ENCODE measurements at regions not wholly inside any gene's neighbourhood (a gene's known extent, or its start where the extent isn't known, plus 50 kb on each side); places are given as distances from the start of the nearest gene placed in this dataset.

GRCh38 chr1:221141096-221141495, 261.9 kb downstream of the HLX start:
- H3K9ac ChIP-seq (ENCODE audit: low read depth in 2 of 2, low read length in 2 of 2), result no peak overlapping the region
- no peaks in the 10 kb centered on the region for H3K9me3 ChIP-seq
- H3K4me3 ChIP-seq, result no peak overlapping the region
- H3K27me3 ChIP-seq, result no peaks in the 10 kb centered on the region
- H3K36me3 ChIP-seq, result no peaks in the 10 kb centered on the region
- DNase-seq, result no peak
- H3K4me1 ChIP-seq, result no peaks in the 10 kb centered on the region
- TF ChIP-seq CTCF (IDR thresholded peaks at IDR 0.05), result no peak
- no peak overlapping the region for H3K27ac ChIP-seq
- intact Hi-C loops (cut with DNase I), result no loop called here

GRCh38 chr1:221141606-221142285, 262.5 kb downstream of the HLX start:
- H3K4me1 ChIP-seq, result no peaks in the 10 kb centered on the region
- no peak overlapping the region for H3K27ac ChIP-seq
- intact Hi-C loops (cut with DNase I), result no loop called here
- no peaks in the 10 kb centered on the region for H3K9me3 ChIP-seq
- no peak overlapping the region for H3K9ac ChIP-seq (ENCODE audit: low read depth in 2 of 2, low read length in 2 of 2)
- no peak for TF ChIP-seq CTCF (IDR thresholded peaks at IDR 0.05)
- DNase-seq, result no peak
- no peaks in the 10 kb centered on the region for H3K36me3 ChIP-seq
- no peaks in the 10 kb centered on the region for H3K27me3 ChIP-seq
- H3K4me3 ChIP-seq, result no peak overlapping the region

- H3K9ac ChIP-seq (ENCODE audit: low read depth in 2 of 2, low read length in 2 of 2), result no peak overlapping the region
- no peak overlapping the region for H3K27ac ChIP-seq
- H3K36me3 ChIP-seq, result no peaks in the 10 kb centered on the region
- H3K4me1 ChIP-seq, result no peaks in the 10 kb centered on the region
- DNase-seq, result no peak
- intact Hi-C loops (cut with DNase I), result no loop called here
- H3K4me3 ChIP-seq, result no peak overlapping the region
- no peaks in the 10 kb centered on the region for H3K27me3 ChIP-seq
- no peak for TF ChIP-seq CTCF (IDR thresholded peaks at IDR 0.05)
- no peaks in the 10 kb centered on the region for H3K9me3 ChIP-seq
Measured at GRCh38 chr1:221148660-221149059, 269.4 kb downstream of the HLX start.

- H3K4me3 ChIP-seq, result no peak overlapping the region
- no peak for DNase-seq
- no peaks in the 10 kb centered on the region for H3K27me3 ChIP-seq
- intact Hi-C loops (cut with DNase I), result no loop called here
- no peaks in the 10 kb centered on the region for H3K36me3 ChIP-seq
- H3K27ac ChIP-seq, result no peak overlapping the region
- no peaks in the 10 kb centered on the region for H3K9me3 ChIP-seq
- TF ChIP-seq CTCF (IDR thresholded peaks at IDR 0.05), result no peak
- H3K4me1 ChIP-seq, result no peaks in the 10 kb centered on the region
- H3K9ac ChIP-seq (ENCODE audit: low read depth in 2 of 2, low read length in 2 of 2), result no peak overlapping the region
Measured at GRCh38 chr1:221149111-221149510, 269.9 kb downstream of the HLX start.

DNA sequence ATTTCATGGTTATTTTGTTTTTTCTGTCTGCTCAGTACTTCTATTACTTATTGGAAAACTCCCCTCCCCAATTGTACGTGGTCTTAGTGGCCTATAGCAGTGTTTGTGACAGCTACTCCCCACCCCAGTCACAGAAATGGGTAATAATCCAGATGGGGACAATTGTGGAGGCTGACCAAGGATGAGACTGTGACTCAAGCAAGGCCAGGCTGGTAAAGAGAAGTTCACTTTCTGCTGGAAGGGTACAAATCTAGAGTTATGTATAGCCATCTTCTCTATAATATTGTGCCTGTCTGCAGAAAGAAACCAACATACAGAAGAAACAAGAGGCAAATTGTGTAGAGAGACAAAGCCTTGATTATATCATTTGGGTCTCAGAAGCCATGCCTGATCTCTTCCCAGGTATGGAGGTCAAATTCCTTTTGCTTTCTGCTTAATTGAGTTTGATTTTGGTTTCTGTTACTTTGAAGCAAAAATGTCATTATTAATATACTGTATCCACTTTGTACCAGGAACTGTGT, 270.4 kb downstream of the HLX start:
- Histone ChIP-seq H3K27me3 (no peaks in the 10 kb centered on the region), H3K27ac (no peak overlapping the region), H3K4me3 (no peak overlapping the region), H3K9ac (ENCODE audit: low read depth in 2 of 2, low read length in 2 of 2) (no peak overlapping the region), H3K4me1 (no peaks in the 10 kb centered on the region), H3K9me3 (no peaks in the 10 kb centered on the region), H3K36me3 (no peaks in the 10 kb centered on the region)
- intact Hi-C loops (cut with DNase I), result no loop called here
- no peak for TF ChIP-seq CTCF (IDR thresholded peaks at IDR 0.05)
- no peak for DNase-seq
